NCI-H748 treated with DMSO at 0.1 percent for 48 hours (cell line): ENCODE measurements at regions not wholly inside any gene's neighbourhood (a gene's known extent, or its start where the extent isn't known, plus 50 kb on each side); places are given as distances from the start of the nearest gene placed in this dataset.

Experiments used
- DNase-seq: peaks from one replicate; lab custom pipeline; 2025; lab: John Stamatoyannopoulos, UW

DNA sequence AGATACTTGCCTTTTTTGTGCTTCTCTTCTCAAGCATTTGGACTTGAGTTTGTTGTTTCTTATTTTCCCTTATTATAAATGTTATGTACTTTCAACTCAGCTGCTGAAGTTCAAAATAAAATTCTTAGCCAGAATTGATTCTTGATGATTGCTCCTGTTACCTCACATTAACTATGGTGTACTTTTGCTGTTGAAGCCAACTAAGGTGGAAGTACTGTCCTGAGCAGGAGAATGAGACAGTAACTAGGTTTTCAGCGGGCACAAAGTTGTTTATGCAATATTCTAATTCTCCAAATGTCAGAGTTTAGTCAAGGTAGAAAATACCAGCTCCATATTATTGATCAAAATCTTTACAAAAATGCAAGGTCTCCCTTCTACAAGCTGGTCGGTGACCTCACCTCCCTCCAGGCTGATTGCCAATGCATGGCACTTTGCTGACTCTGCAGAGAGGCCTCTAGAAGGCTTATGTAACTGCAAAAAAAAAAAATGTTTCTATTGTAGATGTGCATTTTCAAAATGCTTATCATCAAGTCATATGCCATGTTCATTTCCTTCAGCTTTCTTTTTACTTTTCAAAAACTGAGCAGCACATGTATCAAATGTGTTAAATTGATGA, 1783.5 kb upstream of the WWC1 start:
- DNase-seq = no peak

DNA sequence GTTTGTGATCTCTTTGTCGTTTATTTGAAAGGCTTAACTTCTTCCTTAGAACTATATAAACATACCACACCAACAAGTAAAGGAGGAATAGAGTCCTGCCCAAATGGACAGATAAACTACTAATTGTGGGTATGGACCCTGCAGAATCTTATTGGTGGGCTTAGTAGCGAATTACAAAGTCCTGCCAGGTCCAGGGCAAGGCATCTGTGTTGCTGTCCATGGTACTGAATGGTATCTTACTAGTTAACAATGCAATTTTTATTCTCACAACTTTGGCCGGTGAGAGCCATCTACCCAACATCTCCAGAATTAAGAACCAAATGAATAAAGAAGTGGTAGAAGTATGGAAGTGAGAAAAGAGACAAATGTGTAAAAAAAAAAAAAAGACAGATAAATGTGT, 1782.4 kb upstream of the WWC1 start:
- no peak for DNase-seq

DNA sequence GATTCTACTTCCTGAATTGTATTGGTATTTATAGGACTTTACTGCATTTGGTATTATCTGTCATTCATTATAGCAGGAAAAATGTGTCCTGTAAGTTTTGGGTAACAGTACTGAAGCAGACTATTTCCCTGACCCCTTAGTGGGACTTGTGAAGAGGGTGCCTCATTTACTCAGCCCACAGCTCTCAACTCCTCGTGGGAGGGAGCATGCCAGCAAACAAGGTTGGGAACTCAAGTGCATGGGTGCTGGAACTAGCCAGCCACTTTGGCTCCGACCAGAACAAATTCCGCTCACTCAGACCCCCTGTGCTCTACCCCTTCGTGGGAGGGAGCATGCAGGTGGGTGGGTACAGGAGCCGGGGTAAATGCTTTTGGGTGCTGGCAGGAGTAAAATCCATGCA, 1773.5 kb upstream of the WWC1 start:
- no peak for DNase-seq

DNA sequence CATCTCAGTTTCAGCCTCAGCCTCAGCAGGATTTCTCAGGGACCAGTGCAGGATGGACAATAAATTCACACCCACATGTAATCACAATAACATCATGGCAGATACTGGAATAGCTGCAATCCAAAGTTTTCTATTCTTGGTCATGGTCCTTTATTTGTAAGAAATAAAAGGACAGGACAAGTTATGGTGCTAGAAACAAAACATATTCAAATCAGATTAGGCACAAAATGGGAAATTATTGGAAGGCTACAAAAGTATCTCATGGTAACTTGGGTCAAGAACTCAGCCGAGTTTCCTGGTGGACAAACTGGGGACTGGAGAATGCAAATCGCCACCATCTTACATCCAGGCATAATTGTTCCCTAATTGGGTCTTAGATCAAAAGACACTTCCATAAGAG, 1768.2 kb upstream of the WWC1 start:
- no peak for DNase-seq

DNA sequence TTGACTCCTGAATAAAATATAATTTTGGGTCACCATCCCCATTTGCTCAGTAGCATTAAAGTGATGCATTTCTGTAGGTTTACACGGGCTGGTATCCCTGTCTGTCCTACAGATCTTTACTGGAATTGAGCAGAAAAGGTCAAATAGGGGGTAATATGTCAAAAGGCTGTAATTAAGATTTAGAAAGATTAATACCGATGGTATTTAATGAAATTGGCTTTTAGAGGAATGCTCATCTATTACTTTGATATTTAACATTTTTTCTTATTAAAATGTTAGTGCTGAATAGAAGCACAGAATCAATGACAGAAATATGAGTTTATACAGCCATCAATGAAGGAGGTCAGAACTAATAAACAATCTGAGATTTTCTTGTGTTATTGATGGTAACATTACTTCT, 1762.2 kb upstream of the WWC1 start:
- DNase-seq = no peak

DNA sequence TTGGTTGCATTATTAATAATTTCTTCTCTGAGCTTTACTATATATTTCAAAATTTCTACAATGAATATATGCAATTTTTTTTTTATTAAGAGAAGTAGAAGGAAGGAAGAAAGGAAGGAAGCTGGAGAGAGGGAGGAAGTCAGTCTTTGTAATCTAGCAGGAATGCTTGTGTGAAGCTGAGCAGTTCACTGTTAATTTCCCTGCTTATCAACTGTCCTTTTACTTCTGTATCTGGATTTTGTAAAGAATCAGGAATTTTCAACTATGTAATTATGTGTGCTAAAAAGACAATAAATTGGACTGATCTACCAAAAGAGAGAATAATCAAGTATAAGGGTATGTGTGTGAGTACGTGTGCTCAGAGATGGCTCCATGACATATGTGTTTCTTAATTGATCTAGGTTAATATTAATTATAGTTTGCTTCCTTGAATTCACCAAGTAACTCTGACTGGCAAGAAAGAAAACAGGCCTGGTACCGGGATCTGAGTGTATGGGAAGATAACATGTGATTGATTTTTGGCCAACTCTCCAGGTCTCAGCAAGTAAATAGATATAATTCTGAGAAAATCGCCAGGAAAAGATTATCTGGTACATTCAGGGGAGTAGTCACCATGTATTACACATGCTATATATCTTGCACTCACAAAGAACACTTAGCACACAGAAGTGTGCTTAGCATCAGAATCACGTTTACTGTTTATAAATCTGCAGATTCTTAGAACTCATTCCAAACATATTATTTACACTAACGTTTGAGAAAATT, 1758.8 kb upstream of the WWC1 start:
- no peak for DNase-seq

DNA sequence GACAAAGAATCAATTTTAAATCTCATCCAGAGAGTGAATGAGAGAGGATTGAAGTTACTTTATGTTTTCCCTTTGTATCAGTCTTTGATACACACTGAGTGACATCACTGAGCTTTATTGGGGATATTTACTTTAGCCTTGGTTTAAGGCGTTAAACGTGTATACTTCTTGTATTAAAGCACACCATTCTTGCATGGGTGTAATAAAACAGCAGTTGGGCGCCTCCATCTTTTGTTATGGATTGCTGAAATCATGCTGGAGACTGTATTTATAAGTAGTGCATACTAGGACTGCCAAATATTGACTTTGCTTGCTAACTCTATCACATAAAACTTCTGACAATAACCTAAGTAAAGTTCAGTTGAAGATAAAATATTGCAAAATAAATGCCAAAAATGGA, 1755.8 kb upstream of the WWC1 start:
- DNase-seq = no peak

DNA sequence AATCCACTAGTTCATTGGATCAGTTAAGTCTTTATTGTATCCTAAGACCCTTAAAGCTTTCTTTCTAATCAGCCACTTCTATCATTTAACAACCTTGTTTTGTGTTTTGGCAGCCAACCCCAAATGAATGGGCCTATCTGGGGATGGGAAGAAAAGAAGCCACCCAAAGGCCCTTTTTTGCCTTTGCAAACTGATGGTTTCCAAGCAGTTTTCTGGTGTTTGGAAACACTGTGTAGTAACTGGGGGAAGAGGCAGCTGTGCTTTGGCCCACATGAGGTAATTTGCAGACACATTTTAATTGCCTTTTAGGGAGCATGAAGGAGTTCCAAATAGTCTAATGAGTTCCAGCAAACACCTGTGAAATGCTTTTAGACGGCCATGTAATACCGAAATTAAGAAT, 1751.3 kb upstream of the WWC1 start:
- no peak for DNase-seq

DNA sequence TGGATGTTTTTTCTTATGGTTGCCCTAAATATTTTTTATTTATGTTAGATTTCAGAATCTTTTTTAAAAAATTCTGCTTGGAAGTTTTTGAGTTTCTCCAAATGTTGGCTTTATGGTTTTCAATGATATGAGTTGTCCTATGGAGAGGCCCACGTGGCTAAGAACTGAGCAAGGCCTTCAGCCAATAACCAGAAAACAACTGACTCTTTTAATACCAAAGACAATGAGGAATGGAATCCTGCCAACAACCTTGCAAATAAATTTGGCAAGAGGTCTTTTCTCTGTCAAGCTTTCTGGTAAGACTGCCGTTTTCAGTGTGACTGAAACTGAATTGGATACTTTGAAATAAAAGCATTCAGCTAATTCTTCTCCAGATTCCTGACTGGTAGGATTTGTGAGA, 1740.1 kb upstream of the WWC1 start:
- no peak for DNase-seq

DNA sequence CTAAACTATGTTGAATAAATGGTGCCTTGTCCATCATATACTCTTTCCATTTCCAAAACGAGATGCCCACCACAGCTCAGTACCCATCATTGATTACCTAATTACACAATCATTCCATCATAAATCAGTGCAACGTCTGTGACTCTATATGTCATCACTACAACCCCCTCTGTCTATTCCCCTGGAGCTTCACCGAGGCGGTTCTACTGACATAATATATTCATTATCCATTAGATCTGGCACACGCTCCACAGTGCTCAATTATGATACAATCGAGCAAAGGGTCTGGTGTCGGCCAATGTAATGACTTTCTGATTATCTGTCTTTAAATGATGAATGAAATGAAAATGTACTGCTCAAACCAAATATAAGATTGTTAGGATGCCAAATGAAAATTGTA, 1737.7 kb upstream of the WWC1 start:
- no peak for DNase-seq

DNA sequence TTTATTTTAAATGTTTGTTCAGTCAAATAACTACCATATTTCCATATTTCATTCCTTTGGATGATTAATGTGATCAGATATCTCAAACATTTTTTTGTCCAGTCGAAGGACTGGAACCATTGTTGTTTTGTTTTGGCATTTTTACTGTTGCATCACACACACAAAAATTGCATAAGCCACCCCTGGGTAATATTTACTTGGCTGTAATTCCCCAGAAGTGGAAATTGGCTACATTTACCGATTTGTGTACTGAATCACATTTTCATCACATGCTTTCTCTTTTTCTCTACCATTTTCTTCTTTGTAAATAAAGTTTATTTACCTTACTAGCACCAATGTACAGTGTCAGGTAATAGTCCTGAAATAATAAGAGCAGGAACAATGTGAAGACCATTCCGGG, 1729.7 kb upstream of the WWC1 start:
- DNase-seq = no peak

DNA sequence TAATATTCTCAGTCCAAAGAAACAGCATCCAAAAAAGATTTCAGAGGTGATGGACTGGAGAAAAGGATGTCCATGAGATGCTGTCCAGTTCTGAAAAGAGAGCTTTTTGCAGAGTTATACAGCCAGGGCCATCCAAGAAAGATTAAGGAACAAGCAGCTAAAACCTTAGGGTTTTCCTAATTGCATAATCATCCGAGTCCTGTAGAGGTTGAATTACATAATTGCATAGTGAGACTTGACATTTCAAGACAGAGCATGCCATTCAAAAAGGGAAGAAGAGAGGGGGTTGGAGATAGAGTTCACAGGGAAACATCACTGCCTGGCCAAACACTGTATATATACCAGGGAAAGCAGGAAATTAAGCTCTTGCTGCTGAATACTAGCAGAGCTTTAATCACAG, 1729.2 kb upstream of the WWC1 start:
- no peak for DNase-seq

DNA sequence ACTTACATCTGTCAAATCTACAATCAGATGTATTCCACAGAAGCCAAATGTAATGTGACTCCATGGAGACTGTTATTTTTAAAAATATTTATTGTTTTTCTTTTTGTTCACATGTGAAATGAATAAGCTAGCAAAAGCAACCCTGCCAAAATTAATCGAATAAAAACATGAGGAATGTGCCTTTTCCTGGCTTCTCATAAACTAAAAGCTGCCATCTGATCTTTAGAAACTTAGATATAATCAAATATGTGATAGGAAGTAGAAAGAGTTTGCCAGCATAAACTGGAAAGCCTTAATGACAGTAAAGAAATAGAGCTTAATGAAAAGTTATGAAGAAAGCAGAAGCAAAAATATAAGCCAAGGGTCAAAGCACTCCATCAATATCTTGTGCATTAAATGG, 1724.7 kb upstream of the WWC1 start:
- DNase-seq = no peak

DNA sequence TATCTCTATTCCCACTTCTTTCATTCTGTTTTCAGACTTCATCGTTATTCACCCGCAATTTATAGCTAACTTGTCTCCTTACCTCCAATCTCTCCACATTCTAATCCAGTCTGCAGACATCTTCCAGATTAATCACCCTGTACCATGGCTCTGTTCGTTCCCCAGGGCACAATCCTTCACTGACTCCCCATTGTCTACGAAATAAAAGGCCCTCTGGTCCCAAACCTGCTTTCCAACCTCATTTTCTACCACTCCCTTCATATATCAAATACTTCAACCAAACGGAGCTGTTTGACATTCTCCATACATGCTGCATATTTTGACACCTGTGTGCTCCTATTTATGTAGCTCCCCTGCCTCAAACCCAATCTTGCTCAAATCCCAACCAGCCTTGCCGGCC, 1720.6 kb upstream of the WWC1 start:
- DNase-seq = no peak

DNA sequence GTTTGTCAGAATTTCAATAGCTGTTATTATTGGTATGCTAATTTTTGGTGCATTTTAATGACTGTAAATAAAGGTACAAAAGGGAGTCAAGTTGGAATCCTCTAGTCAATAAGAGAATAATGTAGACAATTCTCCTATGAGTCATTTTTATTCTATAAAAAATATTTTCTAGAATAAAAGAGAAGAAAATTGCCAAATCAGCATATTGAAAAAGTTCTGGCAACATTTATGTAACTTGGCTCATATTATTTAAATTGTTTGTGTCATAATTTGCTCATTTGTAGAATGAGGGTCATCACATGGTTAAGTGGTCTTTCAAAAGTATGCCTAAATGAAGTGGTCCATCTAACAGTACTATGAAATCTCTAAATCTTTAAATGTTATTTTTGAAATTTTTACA, 1719.8 kb upstream of the WWC1 start:
- no peak for DNase-seq

DNA sequence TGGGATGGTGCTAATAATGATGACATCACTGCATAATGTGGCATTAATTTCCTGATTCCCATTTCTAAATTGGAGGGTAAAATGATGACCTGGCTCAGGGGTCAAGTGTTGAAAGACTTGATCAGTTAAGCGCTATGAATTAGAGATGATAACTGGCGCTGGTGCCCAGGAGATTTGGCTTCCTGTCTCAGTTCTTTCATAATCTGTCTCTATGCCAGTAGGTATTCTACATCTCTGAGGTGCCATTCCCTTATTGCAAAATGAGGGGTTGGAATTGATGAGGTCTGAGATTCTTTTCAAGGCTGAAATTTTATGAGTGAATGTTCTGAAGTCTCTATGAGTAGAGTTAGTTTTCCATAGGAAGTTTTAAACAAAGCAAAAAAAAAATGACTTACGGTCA, 1715.1 kb upstream of the WWC1 start:
- DNase-seq = no peak

DNA sequence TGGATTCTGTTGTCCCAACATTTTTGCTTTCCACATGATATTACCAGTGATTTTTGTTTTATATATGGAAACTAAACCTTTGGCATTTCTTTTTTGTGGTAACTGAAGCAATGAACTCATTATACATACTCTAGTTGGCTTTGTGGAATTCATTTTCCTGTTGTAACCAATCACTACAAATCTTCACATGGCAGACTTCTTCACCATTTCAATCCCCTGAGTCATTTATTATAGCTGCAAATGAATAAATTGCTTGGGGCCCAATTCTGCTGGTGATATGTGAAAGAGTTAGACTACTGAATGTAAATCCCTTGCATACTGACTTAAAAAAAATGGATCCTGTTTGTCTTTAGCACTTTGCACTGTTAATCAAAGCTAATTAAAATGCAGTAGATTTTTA, 1709.6 kb upstream of the WWC1 start:
- no peak for DNase-seq

DNA sequence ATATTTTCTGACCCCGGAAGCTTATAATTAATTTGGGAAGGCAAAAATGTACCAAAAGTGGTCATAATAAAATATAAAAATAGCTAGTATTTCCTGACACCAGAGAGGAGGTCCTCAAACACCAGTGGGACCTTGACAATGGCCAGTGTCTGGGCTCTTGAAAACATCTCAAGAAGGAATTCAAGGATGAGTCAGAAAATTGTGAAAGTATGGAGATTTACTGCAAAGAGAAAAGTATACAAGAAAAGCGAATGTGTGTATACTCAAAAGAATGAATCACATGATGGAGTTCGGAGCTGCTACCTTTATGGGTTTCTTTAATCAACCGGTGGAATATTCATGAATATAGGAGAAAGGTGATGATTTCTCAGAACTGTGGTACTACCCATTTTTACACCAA, 1709.0 kb upstream of the WWC1 start:
- no peak for DNase-seq

DNA sequence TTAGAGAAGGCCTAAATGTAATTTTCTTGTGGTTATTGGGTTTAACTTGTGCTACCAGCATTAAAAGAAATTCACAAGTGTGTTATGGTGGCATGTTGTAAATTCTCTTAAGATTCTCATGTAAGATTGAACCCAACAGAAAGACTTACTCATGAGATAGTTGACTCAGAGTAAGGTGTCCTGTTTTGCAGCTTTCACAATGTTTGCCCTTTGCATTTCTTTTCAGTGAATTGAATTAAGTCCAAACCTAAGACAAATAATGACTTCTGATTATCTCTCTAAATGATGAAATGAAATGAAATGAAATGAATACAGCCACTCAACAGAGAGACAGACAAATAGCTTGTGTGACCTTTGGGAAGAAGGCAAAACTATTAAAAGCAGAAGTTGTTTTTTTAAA, 1696.9 kb upstream of the WWC1 start:
- DNase-seq = no peak

DNA sequence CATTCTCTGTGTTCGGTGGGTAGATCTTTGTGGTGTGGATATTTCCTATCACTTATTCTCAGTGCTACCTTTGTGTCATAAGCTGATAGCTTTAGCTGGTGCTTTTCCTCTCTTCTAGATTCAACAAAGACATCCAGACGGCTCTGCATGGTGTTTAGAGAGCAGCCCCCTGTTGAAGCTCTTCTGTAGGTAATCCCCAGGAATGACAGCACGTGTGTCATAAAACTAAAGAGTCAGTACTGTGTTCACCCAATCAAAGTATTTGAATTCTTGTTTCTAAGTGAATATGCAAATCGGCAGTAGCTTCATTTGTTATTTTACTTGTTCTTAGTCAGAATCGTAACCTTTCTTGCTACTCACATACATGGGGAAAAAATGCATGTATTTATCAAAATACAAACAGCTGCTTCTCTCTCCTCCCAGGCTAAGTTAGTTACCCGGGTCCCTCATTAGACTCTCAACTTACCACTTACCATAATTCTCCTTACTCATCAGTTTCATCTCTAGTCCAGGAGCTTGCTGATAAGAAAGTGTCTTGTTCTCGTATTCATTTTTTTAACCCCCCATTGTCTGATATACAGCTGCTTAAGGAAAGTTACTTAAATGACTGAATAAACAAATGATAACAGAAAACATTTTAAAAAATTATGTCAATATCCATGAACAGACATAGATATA, 1696.0 kb upstream of the WWC1 start:
- DNase-seq = no peak

DNA sequence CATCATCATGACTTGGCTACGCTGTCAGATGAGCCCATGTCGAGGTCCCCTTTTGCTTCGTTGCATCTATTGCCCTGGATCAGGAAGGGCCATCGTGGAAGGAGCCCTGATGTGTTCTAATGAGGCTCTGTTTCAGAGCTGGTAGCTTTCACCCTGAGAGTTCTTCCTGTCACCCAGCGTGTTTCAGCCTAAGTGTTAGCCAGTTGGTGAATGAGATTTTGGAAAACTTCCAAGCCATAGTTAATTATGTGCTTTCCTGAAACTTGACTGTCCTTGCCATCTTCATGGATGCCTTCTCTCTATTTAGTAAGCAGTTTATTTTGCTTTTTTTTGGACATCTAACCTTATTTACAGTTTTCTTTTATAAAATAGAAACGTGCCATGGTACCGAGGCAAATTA, 1695.4 kb upstream of the WWC1 start:
- DNase-seq = no peak

DNA sequence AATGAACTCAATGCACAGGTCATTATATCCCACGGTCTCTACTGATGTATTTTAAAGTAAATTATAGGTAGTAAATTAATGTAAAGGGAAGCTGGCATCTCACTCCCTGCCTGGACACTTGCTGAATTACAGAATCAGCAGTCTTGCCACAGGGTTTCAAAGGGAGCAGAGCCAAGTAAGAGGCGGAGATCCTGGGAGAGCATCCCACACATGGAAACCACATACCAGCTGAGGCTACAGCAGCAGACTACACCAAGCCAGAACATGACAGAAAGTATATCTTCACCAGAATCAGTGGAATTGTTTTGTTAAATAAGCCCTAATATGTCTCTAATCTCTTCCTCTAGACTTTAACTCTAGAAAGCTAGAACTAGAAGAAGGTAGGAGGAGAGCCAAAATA, 1689.2 kb upstream of the WWC1 start:
- no peak for DNase-seq

DNA sequence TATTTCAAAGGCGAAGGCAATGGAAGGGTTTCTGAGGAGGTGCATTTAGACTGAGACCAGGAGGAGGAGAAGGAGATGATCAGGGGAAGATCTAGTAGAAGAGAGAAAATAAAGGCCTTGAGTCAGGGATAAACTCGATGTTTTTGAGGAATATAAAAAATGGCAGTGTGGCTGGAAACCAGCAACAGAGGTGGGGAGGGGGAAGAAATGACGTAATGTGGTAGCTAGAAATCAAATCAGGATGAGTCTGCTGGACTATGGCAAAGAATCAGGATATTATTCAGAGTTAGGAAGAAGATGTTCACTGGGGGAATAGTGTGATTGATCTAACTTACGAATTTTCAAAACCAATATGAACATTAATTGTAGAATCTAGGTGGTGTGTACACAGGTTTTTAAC, 1673.9 kb upstream of the WWC1 start:
- DNase-seq = no peak

DNA sequence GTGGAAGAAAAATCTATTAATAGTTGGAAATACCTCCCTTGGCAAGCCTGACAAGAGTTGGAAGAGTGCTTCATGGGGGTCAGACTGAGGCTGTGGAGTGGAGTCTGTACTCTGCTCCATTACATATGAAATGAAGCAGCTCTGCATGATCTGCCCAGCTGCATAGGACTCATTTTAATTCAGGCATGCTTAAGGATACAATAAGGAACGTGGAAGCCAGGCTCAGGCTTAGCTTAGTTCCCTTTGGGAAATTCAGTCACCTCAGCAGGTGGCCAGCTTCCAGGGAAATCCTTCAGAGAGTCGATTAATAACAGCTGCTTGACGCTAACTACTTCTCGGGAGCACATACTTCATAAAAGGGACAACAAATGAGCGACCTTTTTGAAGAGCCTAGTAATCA, 1672.9 kb upstream of the WWC1 start:
- no peak for DNase-seq
